GM18951 (cell line): ENCODE measurements at regions not wholly inside any gene's neighbourhood (a gene's known extent, or its start where the extent isn't known, plus 50 kb on each side); places are given as distances from the start of the nearest gene placed in this dataset.

Experiments
- POLR2A ChIP-seq: IDR thresholded peaks from 4 replicates; pipeline ENCODE4 v1.6.1; 2011; ENCODE audit warnings: mild to moderate bottlenecking; ENCODE audit not compliant: insufficient read length, insufficient read depth; ENCODE audit errors: extremely low read depth
- in situ Hi-C: fragments of 300-500 bp; cut with MboI; formaldehyde crosslinking; loops from one replicate; pipeline ENCODE4 v1.12.0; 2022; ENCODE audit warnings: low sequenced_read_pairs, mixed read lengths, inconsistent platforms; ENCODE audit not compliant: unreplicated experiment

GRCh38 chr17:45709728-45710288, 74.3 kb upstream of the CRHR1 start:
- in situ Hi-C loops = no loop called here
- no peak for TF ChIP-seq POLR2A

DNA sequence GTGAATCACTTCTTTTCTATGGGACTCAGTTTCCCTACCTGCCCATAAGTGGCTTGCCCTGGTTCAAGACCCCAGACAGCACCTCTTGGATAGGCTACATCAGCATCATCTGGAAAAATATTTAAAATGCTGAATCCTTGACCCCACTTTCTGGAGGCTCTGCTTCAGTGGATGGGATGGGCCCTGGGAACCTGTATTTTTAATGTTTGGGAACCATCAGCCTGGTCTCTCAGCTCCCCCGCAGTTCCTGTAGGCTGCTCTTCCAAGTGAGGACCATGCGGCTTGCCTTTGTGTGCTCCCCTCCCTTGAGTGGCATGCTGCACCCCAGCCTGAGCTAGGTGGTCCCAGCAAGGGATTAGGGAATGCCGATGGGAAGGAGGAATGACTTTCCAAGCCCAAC, 68.3 kb upstream of the CRHR1 start:
- in situ Hi-C loops = no loop called here

DNA sequence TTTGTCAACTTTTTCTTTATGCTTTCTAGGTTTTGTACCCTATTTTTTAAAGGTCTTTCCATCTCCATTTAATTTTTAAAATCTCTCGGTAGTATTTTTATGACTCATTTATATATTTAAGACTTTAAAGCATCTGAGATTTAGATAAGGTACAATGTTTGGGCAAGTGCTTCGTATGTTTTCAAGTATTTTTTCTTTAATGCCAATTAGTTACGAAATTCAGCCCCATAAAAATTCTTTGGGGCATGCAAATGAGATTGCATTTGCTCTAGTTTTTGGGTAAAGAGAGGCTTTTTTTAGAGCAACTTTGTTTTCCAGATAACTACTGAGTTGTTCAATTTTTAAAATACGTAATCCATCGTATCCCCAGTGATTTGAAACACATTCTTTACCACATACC, 65.3 kb upstream of the CRHR1 start:
- in situ Hi-C loops = no loop called here
- no peak for TF ChIP-seq POLR2A

More for the DNA sequence above, 68.3 kb upstream of the CRHR1 start:
- TF ChIP-seq POLR2A = no peak

GRCh38 chr17:45719335-45720071, 64.6 kb upstream of the CRHR1 start:
- in situ Hi-C loops = no loop called here
- no peak for TF ChIP-seq POLR2A

DNA sequence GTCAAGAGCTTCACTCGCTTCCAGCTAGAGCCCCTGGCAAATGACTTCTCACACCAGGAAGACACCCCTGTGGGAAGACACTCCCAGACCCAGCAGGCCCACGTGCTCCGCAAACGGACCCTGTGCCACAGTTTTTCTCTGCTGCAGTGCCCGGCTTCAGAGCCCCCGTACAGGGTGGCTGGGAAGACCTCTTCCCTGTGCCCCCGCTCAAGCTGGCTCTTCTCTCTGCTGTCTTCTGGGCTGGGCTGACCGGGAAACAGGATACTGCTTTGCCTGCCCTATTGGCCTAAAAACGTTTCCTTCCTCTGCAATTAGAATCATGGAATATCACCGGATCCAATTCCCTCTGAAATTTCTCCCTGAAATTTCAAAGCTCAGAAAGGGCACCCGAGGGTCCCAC, 63.7 kb upstream of the CRHR1 start:
- in situ Hi-C loops = no loop called here
- no peak for TF ChIP-seq POLR2A

- no peak for TF ChIP-seq POLR2A
- in situ Hi-C loops = no loop called here
Measured at GRCh38 chr17:45722161-45722560, 62.0 kb upstream of the CRHR1 start.

DNA sequence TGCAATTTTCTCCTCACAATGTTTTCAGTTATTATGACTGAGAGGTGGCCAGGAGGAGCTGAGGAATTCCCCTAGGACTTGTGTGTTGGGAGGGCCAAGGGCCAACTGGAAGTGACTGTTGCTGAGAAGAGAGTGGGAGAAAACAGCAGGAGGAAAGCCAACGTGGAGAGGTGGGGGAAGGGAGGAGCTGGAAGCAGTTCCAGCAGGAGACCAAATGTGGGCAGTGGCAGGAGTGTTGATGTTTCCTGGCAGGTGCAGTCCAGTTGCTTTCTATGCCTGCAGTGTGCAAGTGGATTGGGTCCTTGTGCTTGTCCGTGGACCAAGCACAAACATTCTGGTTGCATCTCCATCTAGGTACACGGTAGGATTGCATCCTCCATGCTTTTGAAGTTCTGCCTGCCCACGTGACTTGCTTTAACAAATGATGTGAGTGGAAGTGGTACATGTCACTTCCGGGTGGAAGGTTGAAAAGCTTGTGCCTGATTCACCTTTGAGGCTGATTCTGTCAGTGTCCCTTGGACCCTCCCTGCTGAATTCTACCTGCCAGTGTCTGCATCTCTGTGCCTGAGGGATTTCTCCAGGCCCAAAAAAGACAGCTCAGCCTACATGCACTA, 54.7 kb upstream of the CRHR1 start:
- TF ChIP-seq POLR2A = no peak

DNA sequence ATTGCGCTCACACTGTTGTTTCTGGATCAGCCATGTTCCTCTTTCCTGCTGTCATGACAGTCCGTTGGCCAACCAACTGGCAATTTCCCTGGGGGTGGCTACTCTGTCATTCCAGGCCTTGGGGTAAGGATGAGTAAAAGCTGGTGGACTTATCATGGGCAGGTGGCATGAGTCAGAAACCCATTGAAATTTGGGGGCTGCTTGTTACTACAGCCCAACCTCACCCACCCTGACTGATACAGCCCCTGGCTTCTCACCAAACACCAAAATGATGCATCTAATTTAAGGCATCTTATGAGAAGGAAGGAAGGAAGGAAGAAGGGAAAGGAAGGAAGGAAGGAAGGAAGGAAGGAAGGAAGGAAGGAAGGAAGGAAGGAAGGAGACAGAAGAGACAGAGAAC, 53.9 kb upstream of the CRHR1 start:
- TF ChIP-seq POLR2A = no peak
- in situ Hi-C loops = no loop called here

More for the DNA sequence above, 54.7 kb upstream of the CRHR1 start:
- in situ Hi-C loops = no loop called here

- TF ChIP-seq POLR2A = no peak
- in situ Hi-C loops = no loop called here
Measured at GRCh38 chr17:45731459-45731858, 52.7 kb upstream of the CRHR1 start.

- no peak for TF ChIP-seq POLR2A
- in situ Hi-C loops = no loop called here
Measured at GRCh38 chr17:45732926-45733505, 51.1 kb upstream of the CRHR1 start.

- in situ Hi-C loops = no loop called here
- no peak for TF ChIP-seq POLR2A
Measured at GRCh38 chr17:45733781-45734180, 50.3 kb upstream of the CRHR1 start.
